CD4-positive, alpha-beta T cell (primary cell): ENCODE measurements at regions not wholly inside any gene's neighbourhood (a gene's known extent, or its start where the extent isn't known, plus 50 kb on each side); places are given as distances from the start of the nearest gene placed in this dataset.

Source experiments
- ATAC-seq: fragments of 200-7000 bp; cut with Tn5 transposase; one replicate; pipeline ENCODE4 v1.10.0; 2022; ENCODE audit warnings: mild to moderate bottlenecking; ENCODE audit not compliant: poor library complexity
- CTCF ChIA-PET: fragments of 350-600 bp; sonication (Branson Sonifier 250); formaldehyde crosslinking; loops from one replicate; lab custom pipeline; 2021; ENCODE audit warnings: antibody characterized with exemption, inconsistent platforms; lab: Charles Lee
- POLR2A ChIA-PET: fragments of 350-600 bp; sonication (Branson Sonifier 250); formaldehyde crosslinking; loops from one replicate; lab custom pipeline; 2021; ENCODE audit warnings: antibody characterized with exemption, inconsistent platforms; lab: Charles Lee
- DNase-seq, 14 experiments: peaks; one replicate each; pipeline ENCODE4 v3.0.0-alpha.2; 2013 to 2020; ENCODE audit warnings: mixed read lengths in 2 of 14
- H3K27ac ChIP-seq, 2 donors: one replicate each; pipeline versions ENCODE4 v1.5.1 to v1.7.0; 2013; ENCODE audit warnings: low read length in 2 of 2, low read depth in 1 of 2, mild to moderate bottlenecking in 1 of 2
- H3K27me3 ChIP-seq, 2 experiments: 1 replicate in 1 of 2; 2 replicates in 1 of 2; pipeline versions ENCODE4 v1.6.1 to v1.7.0; 2013; ENCODE audit warnings: low read length in 2 of 2, control low read depth in 1 of 2, mild to moderate bottlenecking in 1 of 2, moderate library complexity in 1 of 2; ENCODE audit not compliant: insufficient read depth in 2 of 2, control insufficient read depth in 1 of 2
- H3K36me3 ChIP-seq: one replicate; pipeline ENCODE4 v1.6.1; 2013; ENCODE audit warnings: low read length, control low read depth; ENCODE audit not compliant: insufficient read depth
- H3K4me1 ChIP-seq: one replicate; pipeline ENCODE4 v1.6.1; 2013; ENCODE audit warnings: low read length, control low read depth; ENCODE audit not compliant: insufficient read depth
- H3K4me3 ChIP-seq: one replicate; pipeline ENCODE4 v1.5.1; 2013; ENCODE audit warnings: mild to moderate bottlenecking, low read length, moderate library complexity
- H3K9me3 ChIP-seq, 2 experiments: 1 replicate in 1 of 2; 2 replicates in 1 of 2; pipeline versions ENCODE4 v1.6.1 to v1.7.0; 2013; ENCODE audit warnings: low read length in 2 of 2, mild to moderate bottlenecking in 2 of 2, control low read depth in 1 of 2, moderate library complexity in 1 of 2; ENCODE audit not compliant: control insufficient read depth in 1 of 2, insufficient read depth in 1 of 2
- H3K27ac Mint-ChIP-seq: one replicate; pipeline ENCODE4 v1.8.0; 2020; ENCODE audit warnings: mixed read lengths
- H3K27me3 Mint-ChIP-seq: one replicate; pipeline ENCODE4 v1.8.0; 2021; ENCODE audit warnings: mixed read lengths
- H3K36me3 Mint-ChIP-seq: one replicate; pipeline ENCODE4 v1.8.0; 2021; ENCODE audit warnings: low read depth, mixed read lengths
- H3K4me1 Mint-ChIP-seq: one replicate; pipeline ENCODE4 v1.8.0; 2021; ENCODE audit warnings: low read depth, mixed read lengths
- H3K4me3 Mint-ChIP-seq: one replicate; pipeline ENCODE4 v1.8.0; 2020; ENCODE audit warnings: mild to moderate bottlenecking, mixed read lengths
- H3K9me3 Mint-ChIP-seq: one replicate; pipeline ENCODE4 v1.8.0; 2020; ENCODE audit warnings: mixed read lengths
- CTCF ChIP-seq: fragments of 200-600 bp; IDR thresholded peaks from one replicate; pipeline ENCODE4 v1.8.0; 2022; ENCODE audit warnings: antibody characterized with exemption, mild to moderate bottlenecking
- intact Hi-C, 2 experiments: fragments of 100-400 bp; cut with DNase I in 1 of 2; cut with micrococcal nuclease in 1 of 2; formaldehyde crosslinking; loops; one replicate each; pipeline versions ENCODE4 v1.15.1 to v1.9.0; 2023 to 2025; cut with DNase I, micrococcal nuclease

- Mint-ChIP-seq H3K4me3 (no peak overlapping the region), H3K36me3 (no peaks in the 10 kb centered on the region), H3K27ac (no peak overlapping the region), H3K27me3 (peaks cover 16% of the 10 kb centered on the region), H3K4me1 (no peaks in the 10 kb centered on the region), H3K9me3 (no peaks in the 10 kb centered on the region)
- ATAC-seq (no peak), DNase-seq (no peak)
- Histone ChIP-seq H3K36me3 (no peaks in the 10 kb centered on the region), H3K4me1 (no peaks in the 10 kb centered on the region), H3K9me3 (peaks cover 0 to 5% of the 10 kb centered on the region in 2 experiments), H3K27me3 (peaks cover 0 to 4% of the 10 kb centered on the region in 2 experiments), H3K27ac (no peak overlapping the region), H3K4me3 (no peak overlapping the region)
- CTCF ChIA-PET = no interaction called here
- no peak for TF ChIP-seq CTCF
- POLR2A ChIA-PET = no interaction called here
- intact Hi-C loops = no loop called here
Measured at GRCh38 chr6:124877468-124877867, 84.8 kb upstream of the RNF217 start.

- Mint-ChIP-seq H3K36me3 (no peaks in the 10 kb centered on the region), H3K4me3 (no peak overlapping the region), H3K4me1 (peaks cover 7% of the 10 kb centered on the region), H3K9me3 (no peaks in the 10 kb centered on the region), H3K27ac (no peak overlapping the region), H3K27me3 (peaks cover 14% of the 10 kb centered on the region)
- no peak overlapping the region for H3K4me3 ChIP-seq
- POLR2A ChIA-PET = interaction anchor here (0.6 kb wide), 1 partner anchor 12 kb away, joined by 3 read pairs; no protein-coding TSS in a partner anchor
- DNase-seq (no peak), ATAC-seq (no peak)
- peaks cover 0 to 5% of the 10 kb centered on the region in 2 experiments for H3K9me3 ChIP-seq
- peaks cover 0 to 4% of the 10 kb centered on the region in 2 experiments for H3K27me3 ChIP-seq
- H3K36me3 ChIP-seq = no peaks in the 10 kb centered on the region
- H3K4me1 ChIP-seq = no peaks in the 10 kb centered on the region
- CTCF ChIA-PET = no interaction called here
- no peak overlapping the region for H3K27ac ChIP-seq
- no peak for TF ChIP-seq CTCF
- intact Hi-C loops = no loop called here
Measured at GRCh38 chr6:124879110-124879991, 82.9 kb upstream of the RNF217 start.

GRCh38 chr6:124879992-124880355 is 82.3 kb upstream of the RNF217 start:
- Mint-ChIP-seq H3K4me3 (no peak overlapping the region), H3K4me1 (peaks cover 7% of the 10 kb centered on the region), H3K36me3 (no peaks in the 10 kb centered on the region), H3K27ac (no peak overlapping the region), H3K27me3 (peaks cover 14% of the 10 kb centered on the region), H3K9me3 (no peaks in the 10 kb centered on the region)
- Histone ChIP-seq H3K27ac (no peak overlapping the region), H3K4me3 (no peak overlapping the region), H3K36me3 (no peaks in the 10 kb centered on the region), H3K27me3 (peaks cover 0 to 4% of the 10 kb centered on the region in 2 experiments), H3K9me3 (peaks cover 0 to 5% of the 10 kb centered on the region in 2 experiments), H3K4me1 (no peaks in the 10 kb centered on the region)
- ChIA-PET CTCF (no interaction called here), POLR2A (no interaction called here)
- TF ChIP-seq CTCF = no peak
- ATAC-seq (no peak), DNase-seq (no peak)
- intact Hi-C loops = no loop called here
